Caki2 (cell line): ENCODE measurements at regions not wholly inside any gene's neighbourhood (a gene's known extent, or its start where the extent isn't known, plus 50 kb on each side); places are given as distances from the start of the nearest gene placed in this dataset.

Experiments
- DNase-seq: peaks from one replicate; pipeline ENCODE4 v3.0.0-alpha.2; 2015; ENCODE audit warnings: low read depth
- in situ Hi-C: cut with HindIII; loops from 2 replicates; pipeline ENCODE4 v1.10.0; 2016; ENCODE audit warnings: low sequenced_read_pairs, low pct_unique_long_range_greater_than_20kb, mixed read lengths

DNA sequence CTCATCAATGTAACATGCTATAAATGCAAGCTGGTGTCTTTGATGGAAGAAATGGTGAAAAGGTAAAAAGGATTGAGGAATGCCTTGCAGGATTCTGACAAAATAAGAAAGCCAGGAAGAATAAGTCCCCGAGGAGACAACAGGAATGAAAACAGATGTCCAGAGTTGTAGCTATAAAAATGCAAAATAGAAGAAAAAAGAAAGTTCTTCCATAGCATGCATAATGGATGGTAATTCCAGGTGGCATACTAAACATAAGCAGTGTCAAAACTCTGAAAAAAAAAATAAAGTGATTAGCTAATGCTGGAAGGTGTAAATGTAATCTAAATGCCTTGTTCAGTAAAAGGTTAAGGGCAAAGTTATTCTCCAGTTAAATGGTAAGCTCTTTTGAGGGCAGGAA lies 225.9 kb upstream of the CHST9 start:
- DNase-seq: no peak
- in situ Hi-C loops: no loop called here

DNA sequence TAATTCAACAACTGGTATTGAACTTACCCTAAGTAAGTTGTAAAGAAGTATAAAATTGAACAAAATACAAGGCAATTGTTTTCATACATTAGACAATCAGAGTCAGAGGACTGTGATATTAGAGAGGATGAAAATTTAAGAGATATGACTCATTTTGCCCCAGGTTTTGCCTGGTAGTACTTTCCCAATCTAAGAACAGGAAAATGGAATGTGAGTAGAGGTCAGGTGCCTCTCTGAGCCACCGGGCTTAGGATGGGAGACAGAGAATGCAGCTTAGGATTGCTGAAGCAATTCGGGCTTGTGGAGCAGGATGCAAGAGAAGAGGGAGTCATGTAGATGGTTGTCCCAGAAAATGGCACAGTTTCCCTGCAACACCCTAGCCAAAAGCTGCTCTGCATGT lies 219.7 kb upstream of the CHST9 start:
- in situ Hi-C loops: no loop called here
- no peak for DNase-seq

- DNase-seq: no peak
- in situ Hi-C loops: no loop called here
Measured at GRCh38 chr18:27400001-27400400, 214.9 kb upstream of the CHST9 start.

DNA sequence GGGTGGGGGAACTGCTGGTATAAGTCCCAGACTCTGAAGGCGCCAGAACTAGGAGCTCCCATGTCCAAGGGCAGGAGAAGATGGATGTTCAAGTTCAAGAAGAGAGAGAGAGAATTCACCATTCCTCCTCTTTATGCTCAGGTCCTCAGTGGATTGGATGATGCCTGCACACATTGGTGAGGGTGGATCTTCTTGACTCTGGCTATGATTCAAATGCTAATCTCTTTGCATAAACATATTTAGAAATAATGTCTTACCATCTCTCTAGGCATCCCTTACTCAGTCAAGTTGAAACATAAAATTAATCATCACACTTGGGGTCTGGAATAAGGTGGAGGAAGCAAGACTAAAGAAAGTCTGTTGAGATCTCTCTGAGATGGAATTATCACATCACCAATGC lies 210.6 kb upstream of the CHST9 start:
- DNase-seq: no peak
- in situ Hi-C loops: no loop called here

DNA sequence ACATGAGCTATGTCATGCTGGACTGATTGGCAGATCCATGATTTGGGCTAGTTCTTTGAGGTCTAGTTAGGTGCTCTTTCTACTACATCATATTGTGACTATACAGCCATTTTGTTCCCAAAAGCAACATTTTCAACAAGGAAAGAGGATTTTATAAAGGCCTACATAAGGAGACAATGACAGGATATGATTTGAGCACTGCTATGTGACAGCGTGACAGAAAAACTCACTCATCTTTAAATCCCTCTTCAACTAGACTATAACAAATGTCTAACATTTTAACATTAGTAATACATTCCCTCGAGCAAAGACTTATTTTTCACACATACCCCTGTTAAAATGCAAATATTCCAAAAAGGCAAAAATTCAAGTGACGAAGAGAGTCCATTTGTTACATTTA lies 209.6 kb upstream of the CHST9 start:
- in situ Hi-C loops: no loop called here
- no peak for DNase-seq

DNA sequence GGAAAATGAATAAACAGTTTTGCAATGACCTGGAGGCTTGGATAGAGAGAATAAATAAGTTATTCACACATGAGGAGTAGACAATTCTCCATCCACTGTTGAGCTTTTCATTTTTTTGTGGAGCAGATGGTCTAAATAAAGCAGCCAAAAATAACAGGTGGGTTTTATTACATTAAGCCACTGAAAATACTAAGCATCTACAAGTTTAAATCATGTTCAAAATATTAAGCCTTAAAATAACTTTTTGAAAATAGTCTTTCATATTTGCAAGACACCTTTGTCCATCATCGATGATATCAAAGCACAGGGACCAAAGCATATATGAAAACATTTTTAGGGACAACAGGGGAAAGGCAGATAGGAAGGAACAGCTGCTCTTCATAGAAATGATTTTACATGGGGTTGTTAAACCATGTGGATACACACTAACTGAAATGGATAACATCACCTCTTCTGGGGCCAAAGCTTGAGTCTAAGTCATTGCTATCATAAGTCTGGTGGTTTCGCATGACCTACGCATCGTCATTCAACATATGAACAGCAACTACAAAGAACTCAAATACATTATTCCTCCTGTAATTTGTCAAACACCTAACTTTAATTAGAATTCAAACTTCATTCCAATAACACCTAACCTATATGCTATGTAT lies 197.6 kb upstream of the CHST9 start:
- DNase-seq: no peak
- in situ Hi-C loops: no loop called here

GRCh38 chr18:27378431-27379095 lies 193.5 kb upstream of the CHST9 start:
- in situ Hi-C loops: no loop called here

DNA sequence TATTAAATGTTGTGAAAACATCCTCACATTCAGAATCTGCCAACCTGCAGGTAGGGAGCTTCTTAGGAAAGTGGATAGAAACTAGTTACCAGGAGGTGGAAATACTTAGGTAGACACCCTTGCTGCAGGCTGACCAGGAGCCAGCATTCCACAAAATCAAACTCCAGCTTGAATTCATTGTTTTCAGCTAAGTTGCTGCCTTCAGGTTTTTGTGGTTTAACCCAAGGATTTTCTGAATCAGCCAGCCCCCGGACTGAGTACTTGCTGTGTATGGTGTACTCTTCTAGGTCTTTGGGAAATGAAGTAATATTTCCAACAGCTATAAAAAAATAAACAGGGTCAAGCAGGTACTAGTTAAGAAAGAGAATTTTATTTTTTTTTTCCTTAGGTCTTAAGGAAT lies 192.1 kb upstream of the CHST9 start:
- no peak for DNase-seq
- in situ Hi-C loops: no loop called here

More at GRCh38 chr18:27378431-27379095, 193.5 kb upstream of the CHST9 start:
- peak; percentile 85 for DNase-seq

DNA sequence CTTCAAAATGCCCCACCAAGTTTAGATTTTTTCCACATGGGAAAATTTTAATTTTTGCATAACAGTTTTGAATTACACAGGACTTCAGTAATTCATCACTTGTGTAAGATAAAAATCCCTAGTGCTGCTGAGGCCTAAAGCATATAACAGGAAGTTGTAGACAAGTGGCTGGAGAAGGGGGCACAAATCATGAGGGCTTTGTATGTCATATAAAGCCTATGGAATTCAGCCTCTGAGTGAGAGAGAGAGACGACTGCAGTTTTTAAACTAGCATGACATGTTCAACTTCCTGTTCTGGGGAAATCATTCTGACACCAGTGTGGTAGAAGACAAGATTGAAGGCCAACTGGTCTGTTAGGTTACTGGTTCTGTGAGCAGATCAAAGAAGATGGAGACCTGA lies 187.3 kb upstream of the CHST9 start:
- in situ Hi-C loops: no loop called here
- DNase-seq: no peak

GRCh38 chr18:27366665-27367064 lies 181.6 kb upstream of the CHST9 start:
- in situ Hi-C loops: no loop called here

GRCh38 chr18:27366151-27366550 lies 181.0 kb upstream of the CHST9 start:
- in situ Hi-C loops: no loop called here
- DNase-seq: no peak

More at GRCh38 chr18:27366665-27367064, 181.6 kb upstream of the CHST9 start:
- DNase-seq: no peak

DNA sequence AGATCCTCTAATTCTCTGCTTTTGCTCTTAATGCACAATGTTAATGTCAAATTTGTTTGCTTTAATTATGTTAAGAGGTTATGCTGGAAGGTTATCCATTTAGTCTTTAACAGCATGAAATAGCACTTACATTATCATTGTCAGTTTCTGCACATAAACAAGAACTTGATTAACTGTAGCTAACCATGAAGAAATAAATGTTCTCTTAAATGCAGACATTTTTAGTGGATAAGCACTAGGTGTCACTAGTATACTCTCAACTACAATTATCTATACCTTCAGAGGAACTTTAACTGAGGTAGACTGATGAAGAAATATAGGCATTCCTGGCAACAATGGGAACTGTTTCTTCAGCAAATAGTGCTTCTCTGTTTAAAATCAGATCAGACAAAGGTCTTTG lies 178.8 kb upstream of the CHST9 start:
- DNase-seq: peak; percentile 2
- in situ Hi-C loops: no loop called here

- no peak for DNase-seq
Measured at GRCh38 chr18:27361477-27361876, 176.4 kb upstream of the CHST9 start.

GRCh38 chr18:27355308-27355707 lies 170.2 kb upstream of the CHST9 start:
- DNase-seq: no peak
- in situ Hi-C loops: no loop called here

More at GRCh38 chr18:27361477-27361876, 176.4 kb upstream of the CHST9 start:
- in situ Hi-C loops: no loop called here

DNA sequence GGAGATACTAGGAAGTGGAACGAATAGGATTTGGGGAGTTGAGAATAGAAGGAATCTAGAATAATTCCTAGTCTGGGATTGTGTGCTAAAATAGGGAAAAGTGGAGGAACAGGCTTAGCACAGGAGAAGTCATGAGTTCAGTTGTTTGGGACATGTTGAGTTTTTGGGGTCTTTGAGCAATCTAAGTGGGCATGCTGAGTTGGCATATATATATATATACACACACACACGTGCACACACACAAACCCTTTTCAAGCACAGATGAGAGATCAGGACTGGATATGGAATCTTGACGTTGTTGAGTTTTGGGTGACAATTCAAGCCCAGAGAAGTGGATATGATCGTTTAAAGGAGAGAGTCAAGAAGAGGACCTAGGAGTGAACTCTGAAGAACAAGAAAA lies 168.2 kb upstream of the CHST9 start:
- in situ Hi-C loops: no loop called here
- DNase-seq: no peak

DNA sequence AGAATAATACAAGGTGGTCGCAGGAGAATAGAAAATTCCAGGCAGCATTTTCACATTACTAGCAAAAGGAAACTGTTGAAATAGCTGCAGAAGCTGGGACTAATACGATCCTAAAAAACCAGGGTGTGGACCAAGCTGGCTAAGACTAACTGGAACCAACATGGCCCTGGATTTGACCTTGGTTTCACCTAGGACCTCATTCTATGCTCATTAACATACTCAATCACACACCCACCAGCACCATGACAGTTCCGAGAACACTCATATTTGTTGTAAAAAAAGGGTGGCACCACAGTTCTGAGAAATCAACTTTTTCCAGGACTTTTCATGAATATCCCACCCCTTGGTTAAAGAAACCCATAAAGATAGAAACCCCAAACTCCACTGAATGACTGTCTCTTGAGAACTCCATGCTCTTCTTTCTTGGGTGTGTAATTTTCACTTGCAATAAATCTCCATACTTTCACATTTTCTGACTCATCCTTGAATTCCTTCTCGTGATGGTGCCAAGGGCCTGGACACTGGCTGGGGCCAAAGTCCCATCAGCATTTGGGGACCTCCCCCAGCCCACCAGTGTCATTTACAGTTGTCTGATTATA lies 164.3 kb upstream of the CHST9 start:
- no peak for DNase-seq
- in situ Hi-C loops: no loop called here

- DNase-seq: no peak
- in situ Hi-C loops: no loop called here
Measured at GRCh38 chr18:27331606-27332005, 146.5 kb upstream of the CHST9 start.

DNA sequence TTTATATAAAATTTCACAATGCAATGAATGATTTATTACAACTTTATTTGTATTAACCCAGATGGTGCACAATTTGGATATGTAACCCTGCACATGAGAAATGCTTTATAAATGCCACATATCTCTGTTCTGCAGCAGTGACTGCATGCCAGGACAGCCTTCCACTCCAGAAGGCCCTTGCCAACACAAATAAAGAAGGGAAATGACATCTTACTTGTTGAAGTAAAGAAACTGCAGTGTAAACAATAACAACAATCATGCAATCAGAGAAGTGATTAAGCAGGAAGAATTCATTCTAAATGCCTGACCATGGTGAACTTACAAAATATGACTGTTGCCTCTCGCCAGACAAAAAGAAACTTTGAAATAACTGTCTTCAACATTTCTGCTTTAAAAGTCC lies 129.9 kb upstream of the CHST9 start:
- no peak for DNase-seq
- in situ Hi-C loops: no loop called here

- in situ Hi-C loops: no loop called here
- DNase-seq: no peak
Measured at GRCh38 chr18:27313678-27314077, 128.6 kb upstream of the CHST9 start.

DNA sequence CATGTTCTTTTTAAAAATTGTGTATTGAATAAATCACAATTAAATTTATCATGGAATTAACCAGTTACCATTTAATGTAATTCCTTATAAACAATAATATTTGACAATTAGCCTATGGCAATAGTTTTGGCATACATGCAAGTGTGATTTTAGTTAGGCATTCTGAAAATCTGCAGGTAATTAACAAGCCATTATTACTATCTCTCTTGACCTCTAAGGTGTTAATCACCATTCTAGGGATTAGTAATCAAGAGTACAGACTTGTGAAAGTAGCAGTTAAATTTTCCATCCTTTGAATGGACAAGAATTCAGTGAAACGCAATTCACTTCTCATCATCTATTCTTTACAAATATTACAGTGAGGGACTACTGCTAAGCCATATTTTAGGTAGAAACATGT lies 127.7 kb upstream of the CHST9 start:
- no peak for DNase-seq
- in situ Hi-C loops: no loop called here
